EH (cell line): ENCODE measurements at regions not wholly inside any gene's neighbourhood (a gene's known extent, or its start where the extent isn't known, plus 50 kb on each side); places are given as distances from the start of the nearest gene placed in this dataset.

Experiments
- DNase-seq: peaks from one replicate; pipeline ENCODE4 v3.0.0-alpha.2; 2015; ENCODE audit warnings: low read depth

DNA sequence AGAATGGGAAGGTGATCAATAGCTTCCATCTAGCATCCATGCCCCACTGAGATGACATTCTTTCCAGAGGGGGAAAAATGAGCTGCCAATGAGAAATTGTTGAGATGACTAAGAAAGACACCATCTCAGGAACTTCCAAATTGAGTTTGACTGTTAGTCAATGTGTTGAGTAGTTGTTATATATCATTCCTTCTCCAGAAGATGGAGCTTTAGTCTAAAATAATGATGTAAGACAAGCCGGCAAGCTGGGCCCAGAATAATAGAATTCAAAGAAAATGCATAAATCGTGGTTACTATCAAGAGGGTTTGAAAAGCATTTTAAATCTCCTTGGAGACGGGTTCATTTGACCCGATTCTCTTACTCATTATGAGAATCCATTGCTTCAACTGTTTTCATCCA is 71.0 kb upstream of the ATF7IP2 start:
- DNase-seq, result peak; percentile 2

DNA sequence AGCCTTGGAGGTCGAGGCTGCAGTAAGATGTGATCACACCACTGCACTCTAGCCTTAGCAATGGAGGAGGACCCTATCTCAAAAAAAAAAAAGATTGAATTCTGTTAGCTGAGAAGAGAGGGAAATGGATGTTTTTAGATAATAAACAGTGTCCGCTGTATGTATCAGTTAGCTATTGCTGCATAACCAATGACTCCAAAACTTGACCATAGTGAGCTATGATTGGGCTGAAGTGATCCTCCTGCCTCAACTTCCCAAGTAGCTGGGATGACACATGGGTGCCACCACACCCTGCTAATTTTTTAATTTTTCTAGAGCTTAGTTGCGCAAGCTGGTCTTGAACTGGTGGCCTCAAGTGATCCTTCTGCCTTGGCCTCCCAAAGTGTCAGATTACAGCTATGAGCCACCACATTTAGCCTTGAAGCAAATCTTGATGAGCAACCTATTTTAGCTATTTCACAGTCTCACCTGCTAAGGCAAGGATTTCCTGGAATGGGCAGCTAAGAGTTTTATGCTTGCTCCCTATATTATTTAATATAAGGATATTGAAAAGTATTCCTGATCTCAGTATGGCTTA is 68.3 kb upstream of the ATF7IP2 start:
- DNase-seq, result no peak

DNA sequence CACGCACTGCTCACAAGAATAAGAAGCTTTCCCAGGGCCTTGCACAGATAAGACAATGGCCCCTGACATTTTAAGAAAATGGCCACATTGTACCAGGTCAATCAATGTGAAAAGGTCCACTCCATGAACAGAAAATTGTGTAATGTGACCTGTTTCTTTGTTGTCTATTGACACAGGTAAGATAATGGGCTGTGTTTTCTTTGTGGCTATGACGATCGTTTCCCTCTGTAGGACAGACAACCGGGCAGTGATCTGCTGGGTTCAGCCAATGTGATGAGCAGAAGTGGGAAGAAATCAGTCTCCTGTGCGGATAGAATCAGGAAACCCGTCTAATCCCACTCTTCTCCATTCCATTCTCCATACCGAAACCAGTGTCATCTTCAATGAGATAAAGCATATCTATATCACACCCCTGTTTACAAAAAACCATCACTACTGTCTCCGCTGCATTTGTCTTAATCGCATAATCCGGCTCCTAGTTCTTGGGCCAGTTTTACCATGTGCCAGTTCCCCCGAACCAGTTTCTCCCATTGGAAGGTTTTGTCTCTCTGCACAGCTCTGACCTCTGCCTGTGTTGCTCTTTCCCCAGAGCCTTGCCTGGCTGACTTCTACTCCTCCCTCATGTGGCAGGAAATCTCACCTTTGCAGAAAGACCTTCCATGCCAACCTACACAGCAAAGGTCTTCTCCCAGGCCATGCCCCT is 66.9 kb upstream of the ATF7IP2 start:
- no peak for DNase-seq

DNA sequence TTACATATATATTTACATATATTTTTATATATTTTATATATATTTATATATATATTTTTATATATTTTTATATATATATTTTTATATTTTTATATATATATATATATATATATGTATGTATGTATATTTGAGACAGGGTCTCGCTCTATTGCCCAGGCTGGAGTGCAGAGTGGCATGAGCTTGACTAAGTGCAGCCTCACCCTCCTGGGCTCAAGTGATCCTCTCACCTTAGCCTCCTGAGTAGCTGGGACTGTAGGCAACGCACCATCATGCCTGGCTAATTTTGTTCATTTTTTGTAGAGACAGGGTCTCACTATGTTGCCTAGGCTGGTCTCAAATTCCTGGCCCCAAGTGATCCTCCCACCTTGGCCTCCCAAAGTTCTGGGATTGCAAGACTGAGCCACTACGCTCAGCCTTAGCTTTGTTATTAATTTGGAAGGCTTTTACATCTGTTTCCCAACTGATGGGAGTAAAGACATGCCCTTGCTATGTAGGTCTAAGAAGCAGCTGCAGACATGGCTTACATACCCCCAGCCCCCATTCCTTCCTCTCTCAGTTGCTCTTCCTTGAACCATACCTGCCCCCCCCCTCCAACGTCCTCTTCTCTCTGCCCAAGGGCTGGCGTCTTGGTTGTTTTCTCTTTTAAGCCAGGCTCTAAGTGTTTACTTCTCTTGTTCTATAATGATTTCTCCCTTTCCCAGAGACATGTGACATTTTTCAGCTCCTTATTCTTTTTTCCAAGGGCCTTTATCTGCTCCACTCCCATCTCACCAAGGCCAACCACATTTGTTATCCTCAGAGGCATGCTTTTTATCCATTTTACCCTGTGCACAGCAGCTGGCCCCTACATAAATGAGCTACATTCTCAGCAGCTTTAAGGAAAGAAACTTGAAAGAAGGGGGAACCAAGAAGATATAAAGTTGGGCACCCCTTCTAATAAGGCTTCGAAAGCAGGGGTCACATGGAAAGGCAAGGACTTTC is 64.2 kb upstream of the ATF7IP2 start:
- DNase-seq, result no peak

DNA sequence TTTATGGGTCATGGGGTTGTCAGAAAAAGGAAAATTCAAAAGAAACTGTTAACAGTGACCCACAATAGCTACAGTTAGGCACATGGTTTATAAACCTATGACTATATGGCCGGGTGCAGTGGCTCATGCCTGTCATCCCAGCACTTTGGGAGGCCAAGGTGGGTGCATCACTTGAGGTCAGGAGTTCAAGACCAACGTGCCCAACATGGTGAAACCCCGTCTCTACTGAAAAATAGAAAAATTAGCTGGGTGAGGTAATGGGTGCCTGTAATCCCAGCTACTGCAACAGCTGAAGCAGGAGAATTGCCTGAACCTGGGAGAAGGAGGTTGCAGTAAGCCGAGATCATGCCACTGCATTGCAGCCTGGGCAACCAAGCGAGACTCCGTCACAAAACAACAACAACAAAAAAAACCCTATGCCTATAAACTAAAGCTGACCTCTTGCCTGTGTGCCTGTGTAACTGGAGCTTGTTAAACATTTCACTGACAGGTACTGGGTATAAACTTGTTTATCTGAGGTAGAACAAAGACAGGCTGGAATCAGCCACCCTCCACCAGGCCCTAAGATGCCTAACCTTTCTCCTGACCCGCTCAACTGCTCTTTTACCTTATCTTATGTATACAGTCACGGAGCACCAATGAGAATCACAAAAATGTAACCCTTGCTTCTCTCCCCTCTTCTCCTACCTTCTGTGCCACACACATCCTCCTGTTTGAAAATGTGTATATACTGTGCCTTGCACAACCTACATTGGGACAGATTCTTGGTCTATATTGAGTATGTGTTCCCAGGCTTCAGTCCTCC is 62.9 kb upstream of the ATF7IP2 start:
- DNase-seq, result no peak

DNA sequence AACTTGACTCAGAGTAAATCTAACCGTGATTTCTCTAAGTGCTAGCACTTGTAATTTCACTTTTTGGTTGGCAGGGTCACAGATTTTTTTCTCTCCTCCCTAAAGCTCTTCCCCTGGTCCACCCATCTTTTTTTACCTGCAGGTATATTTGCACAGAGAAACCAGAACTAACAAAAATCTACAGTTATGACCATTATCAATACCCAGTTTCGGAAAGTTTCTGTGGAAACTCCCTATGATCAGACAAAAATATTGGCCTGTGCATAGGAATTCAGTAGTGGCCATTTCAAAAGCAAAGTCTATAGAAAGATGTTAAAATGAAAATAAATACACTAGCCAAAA is 62.4 kb upstream of the ATF7IP2 start:
- no peak for DNase-seq

DNA sequence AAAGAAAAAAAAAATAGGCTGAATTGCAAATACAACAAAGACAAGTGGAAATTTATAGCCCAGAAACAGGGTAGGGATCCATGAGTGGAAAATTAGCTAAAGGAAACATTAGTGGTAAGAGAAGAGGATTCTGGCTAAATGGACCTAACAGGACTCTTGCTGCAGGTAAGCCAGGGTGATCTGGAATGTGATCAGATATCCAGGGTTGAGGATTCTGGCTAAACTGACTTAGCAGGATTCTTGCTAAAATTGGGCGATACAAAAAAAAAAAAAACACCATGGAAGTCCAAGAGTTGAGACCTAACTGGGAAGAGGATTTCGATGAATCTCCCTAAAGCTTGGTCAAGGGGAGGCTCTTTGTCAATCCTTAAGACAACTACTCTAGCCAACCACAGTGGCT is 61.7 kb upstream of the ATF7IP2 start:
- DNase-seq, result no peak

DNA sequence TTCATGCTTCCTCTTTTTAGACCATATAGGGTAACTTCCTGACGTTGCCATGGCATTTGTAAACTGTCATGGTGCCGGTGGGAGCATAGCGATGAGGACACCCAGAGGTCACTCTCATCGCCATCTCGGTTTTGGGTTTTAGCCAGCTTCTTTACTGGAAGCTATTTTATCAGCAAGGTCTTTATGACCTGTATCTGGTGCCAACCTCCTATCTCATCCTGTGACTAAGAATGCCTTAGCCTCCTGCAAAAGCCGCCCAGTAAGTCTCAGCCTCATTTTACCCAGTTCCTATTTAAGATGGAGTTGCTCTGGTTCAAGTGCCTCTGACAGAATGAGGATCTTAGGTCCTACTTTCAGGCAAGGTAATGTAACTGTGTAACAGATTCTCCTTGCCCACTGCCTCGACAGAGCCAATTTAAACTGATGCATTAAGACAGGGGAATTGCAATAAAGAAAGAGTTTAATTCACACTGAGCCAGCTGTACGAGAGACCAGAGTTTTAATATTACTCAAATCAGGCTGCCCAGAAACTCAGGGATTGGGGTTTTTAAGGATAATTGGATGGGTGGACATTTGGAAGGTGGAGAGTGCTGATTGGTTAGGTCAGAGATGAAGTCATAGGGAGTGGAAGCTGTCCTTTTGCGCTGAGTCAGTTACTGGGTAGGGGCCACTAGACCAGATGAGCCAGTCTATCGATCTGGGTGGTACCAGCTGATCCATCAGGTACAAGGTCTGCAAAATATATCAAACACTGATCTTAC is 59.9 kb upstream of the ATF7IP2 start:
- no peak for DNase-seq

DNA sequence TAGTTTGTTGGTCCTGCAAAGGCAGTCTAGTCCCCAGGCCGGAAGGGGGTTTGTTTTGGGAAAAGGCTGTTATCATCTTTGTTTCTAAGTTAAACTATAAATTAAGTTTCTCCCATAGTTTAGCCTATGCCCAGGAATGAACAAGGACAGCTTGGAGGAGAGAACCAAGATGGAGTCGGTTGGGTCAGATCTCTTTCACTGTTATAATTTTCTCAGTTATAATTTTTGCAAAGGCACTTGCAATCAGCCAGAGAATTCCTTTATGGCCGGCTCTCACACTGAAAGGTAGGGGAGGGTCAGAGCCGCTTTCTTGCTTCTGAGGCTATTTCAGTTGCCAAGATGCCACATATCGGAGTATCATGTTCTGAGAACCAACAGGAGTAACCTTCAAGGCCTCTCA is 59.2 kb upstream of the ATF7IP2 start:
- DNase-seq, result no peak

DNA sequence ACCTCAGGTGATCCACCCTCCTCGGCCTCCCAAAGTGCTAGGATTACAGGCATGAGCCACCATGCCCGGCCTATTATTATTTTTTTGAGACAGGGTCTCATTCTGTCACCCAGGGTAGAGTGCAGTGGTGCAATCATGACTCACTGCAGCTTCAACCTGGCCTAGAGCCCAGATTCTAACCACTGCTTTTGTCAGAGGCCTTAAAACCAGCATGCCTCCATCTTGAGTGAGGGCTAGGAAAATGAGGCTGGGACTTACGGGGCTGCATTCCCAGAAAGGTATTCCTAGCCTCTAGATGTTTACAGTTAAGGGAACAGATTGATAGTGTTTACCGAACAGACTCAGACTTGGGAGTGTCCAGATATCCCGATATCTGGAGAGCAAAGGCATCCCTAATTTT is 57.6 kb upstream of the ATF7IP2 start:
- peak; percentile 47 for DNase-seq

DNA sequence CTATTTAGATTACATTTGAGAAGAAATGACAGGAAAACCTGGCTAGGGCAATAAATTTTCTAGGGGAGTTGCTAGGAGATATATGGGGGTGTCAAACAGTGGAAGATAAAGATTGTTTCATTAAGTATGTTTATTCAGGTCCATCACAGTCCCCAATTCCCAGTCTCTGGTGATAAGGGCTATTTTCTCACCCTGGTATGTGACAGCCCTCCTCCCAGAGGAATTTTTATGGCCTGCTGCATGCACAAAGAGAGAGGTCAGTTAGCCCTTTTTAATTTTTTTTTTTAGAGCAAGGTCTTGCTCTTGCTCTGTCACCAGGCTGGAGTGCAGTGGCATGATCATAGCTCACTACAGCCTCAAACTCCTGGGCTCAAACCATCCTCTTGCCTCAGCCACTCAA is 53.6 kb upstream of the ATF7IP2 start:
- DNase-seq, result no peak

DNA sequence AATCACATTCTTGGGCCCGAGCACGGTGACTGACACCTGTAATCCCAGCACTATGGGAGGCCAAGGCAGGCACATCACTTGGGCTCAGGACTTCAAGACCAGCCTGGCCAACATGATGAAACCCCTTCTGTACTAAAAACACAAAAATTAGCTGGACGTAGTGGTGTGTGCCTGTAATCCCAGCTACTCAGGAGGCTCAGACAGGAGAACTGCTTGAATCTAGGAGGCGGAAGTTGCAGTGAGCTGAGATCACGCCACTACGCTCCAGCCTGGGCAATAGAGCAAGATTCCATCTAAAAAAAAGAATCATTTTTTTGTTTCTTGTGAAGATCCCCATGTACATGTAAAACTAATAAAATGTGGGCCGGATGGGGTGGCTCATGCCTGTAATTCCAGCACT is 53.1 kb upstream of the ATF7IP2 start:
- no peak for DNase-seq

DNA sequence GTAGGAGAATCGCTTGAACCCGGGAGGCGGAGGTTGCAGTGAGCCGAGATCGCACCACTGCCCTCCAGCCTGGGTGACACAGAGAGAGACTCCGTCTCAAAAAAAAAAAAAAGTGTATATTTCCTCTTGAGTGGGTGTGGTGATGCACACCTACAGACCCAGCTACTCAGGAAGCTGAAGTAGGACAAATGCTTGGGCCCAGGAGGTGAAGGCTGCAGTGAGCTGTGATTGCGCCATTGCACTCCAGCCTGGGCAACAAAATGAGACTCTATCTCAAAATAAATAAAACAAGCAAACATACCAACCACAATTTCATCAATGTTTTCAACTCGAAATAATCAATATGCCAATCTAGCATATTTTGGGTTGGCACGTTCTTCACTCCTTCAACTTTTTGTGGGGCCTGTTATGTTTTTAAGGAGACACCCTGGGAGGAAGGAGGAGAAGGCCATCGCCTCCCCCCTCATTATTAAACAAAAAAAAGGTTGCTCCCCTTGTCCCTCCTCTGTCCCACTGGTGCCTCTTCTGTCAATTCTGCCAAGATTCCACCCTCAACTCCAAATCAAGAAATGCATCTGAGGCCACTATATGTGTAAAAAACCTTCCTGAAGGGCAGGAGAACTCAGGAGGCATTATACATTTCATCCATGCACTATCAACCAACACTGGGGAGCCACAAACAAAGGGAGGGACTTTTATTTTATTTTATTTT is 52.4 kb upstream of the ATF7IP2 start:
- no peak for DNase-seq

DNA sequence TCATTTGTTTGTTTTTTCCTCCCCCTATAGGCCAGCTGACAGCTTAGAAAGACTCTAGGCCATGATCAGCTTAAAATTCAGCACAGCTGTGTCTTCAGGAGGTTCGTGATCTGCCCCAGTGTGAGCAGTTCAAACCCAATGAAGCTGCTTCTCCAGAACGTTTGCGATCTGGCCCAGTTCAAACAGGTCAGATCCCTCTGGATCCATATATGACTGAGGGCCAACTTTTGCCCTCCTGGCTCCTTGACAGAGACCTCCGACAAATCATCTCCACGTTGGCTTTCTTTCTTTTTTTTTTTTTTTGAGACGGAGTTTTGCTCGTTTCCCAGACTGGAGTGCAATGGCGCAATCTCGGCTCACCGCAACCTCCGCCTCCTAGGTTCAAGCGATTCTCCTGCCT is 50.2 kb upstream of the ATF7IP2 start:
- no peak for DNase-seq
